H1 (cell line): ENCODE measurements at regions not wholly inside any gene's neighbourhood (a gene's known extent, or its start where the extent isn't known, plus 50 kb on each side); places are given as distances from the start of the nearest gene placed in this dataset.

ENCODE experiments used
- CTCF ChIA-PET: fragments of 300-600 bp; sonication (Branson Sonifier 250); formaldehyde crosslinking; loops from one replicate; lab custom pipeline; 2021; ENCODE audit not compliant: partially characterized antibody; lab: Charles Lee
- POLR2A ChIA-PET: fragments of 300-600 bp; sonication (Branson Sonifier 250); formaldehyde crosslinking; loops from one replicate; lab custom pipeline; 2021; ENCODE audit warnings: inconsistent platforms; ENCODE audit not compliant: partially characterized antibody; lab: Charles Lee
- DNase-seq, 2 experiments: peaks; one replicate each; pipeline versions ENCODE4 v3.0.0 to v3.0.0-alpha.2; 2010 to 2022; ENCODE audit warnings: low spot score in 2 of 2, low read depth in 1 of 2, mixed read lengths in 1 of 2
- FAIRE-seq: peaks from 2 replicates; lab custom pipeline; 2011; peaks lifted over from hg19 to GRCh38; lab: Jason Lieb, UNC
- H2AFZ ChIP-seq: 2 replicates; pipeline ENCODE4 v1.8.1; 2012; ENCODE audit warnings: low read length, inconsistent platforms
- H2AK5ac ChIP-seq: 2 replicates; pipeline ENCODE4 v1.6.1; 2013; ENCODE audit warnings: low read depth, low read length
- H2BK120ac ChIP-seq: replicated peaks from 2 replicates; pipeline ENCODE3; 2013; ENCODE audit warnings: low read depth, low read length, inconsistent platforms
- H2BK12ac ChIP-seq: 2 replicates; pipeline ENCODE4 v1.6.1; 2013; ENCODE audit warnings: low read depth, low read length
- H2BK15ac ChIP-seq: 2 replicates; pipeline ENCODE4 v1.6.1; 2013; ENCODE audit warnings: low read length
- H2BK20ac ChIP-seq: 2 replicates; pipeline ENCODE4 v1.6.1; 2013; ENCODE audit warnings: low read length
- H2BK5ac ChIP-seq: 2 replicates; pipeline ENCODE4 v1.6.1; 2013; ENCODE audit warnings: low read depth, low read length
- H3K14ac ChIP-seq: 2 replicates; pipeline ENCODE4 v1.6.1; 2013; ENCODE audit warnings: inconsistent platforms; ENCODE audit not compliant: insufficient read length
- H3K18ac ChIP-seq: 2 replicates; pipeline ENCODE4 v1.6.1; 2013; ENCODE audit warnings: low read length; ENCODE audit errors: extremely low read depth
- H3K23ac ChIP-seq: 2 replicates; pipeline ENCODE4 v1.6.1; 2013; ENCODE audit warnings: inconsistent platforms; ENCODE audit not compliant: insufficient read length
- H3K23me2 ChIP-seq: 2 replicates; pipeline ENCODE4 v1.6.1; 2013; ENCODE audit warnings: low read depth, low read length
- H3K27ac ChIP-seq: 2 replicates; pipeline ENCODE4 v1.6.1; 2011; ENCODE audit warnings: low read depth, low read length, inconsistent platforms
- H3K27me3 ChIP-seq, 4 experiments: replicated peaks in 1 of 4; 1 replicate in 1 of 4; 2 replicates in 3 of 4; pipeline versions ENCODE4 v1.6.1 to v1.8.1; 2011 to 2013; ENCODE audit warnings: low read length in 3 of 4, mild to moderate bottlenecking in 3 of 4, inconsistent platforms in 2 of 4, mixed read lengths in 2 of 4, moderate library complexity in 1 of 4; ENCODE audit not compliant: control insufficient read depth in 3 of 4, insufficient read depth in 3 of 4; ENCODE audit errors: extremely low read depth in 1 of 4
- H3K36me3 ChIP-seq, 4 experiments: 2 replicates each; pipeline versions ENCODE4 v1.6.1 to v1.8.1; 2011 to 2013; ENCODE audit warnings: mild to moderate bottlenecking in 4 of 4, low read length in 3 of 4, moderate library complexity in 2 of 4, control low read depth in 1 of 4, inconsistent platforms in 1 of 4; ENCODE audit not compliant: insufficient read depth in 4 of 4, control insufficient read depth in 2 of 4
- H3K4ac ChIP-seq: replicated peaks from 2 replicates; pipeline ENCODE3; 2013; ENCODE audit warnings: low read length, low read depth, mixed read lengths, inconsistent platforms; ENCODE audit not compliant: insufficient read length
- H3K4me1 ChIP-seq, 4 experiments: replicated peaks in 1 of 4; 1 replicate in 1 of 4; 2 replicates in 3 of 4; pipeline versions ENCODE4 v1.6.1 to v1.8.1; 2011 to 2013; ENCODE audit warnings: low read length in 3 of 4, inconsistent platforms in 2 of 4, mixed read lengths in 1 of 4; ENCODE audit not compliant: insufficient read depth in 4 of 4, control insufficient read depth in 3 of 4
- H3K4me2 ChIP-seq, 2 experiments: 2 replicates each; pipeline versions ENCODE4 v1.6.1 to v1.8.1; 2011 to 2013; ENCODE audit warnings: low read depth in 2 of 2, low read length in 2 of 2, control low read depth in 1 of 2, inconsistent platforms in 1 of 2, mild to moderate bottlenecking in 1 of 2; ENCODE audit not compliant: insufficient read depth in 1 of 2
- H3K4me3 ChIP-seq, 4 experiments: fragments of 200-600, 300-600 bp in 1 of 4; sonication (generic), shearing (Covaris generic), sonication (Bioruptor Twin) in 1 of 4; 2 replicates each; pipeline versions ENCODE4 v1.5.1 to v1.8.1; 2011 to 2016; ENCODE audit warnings: low read length in 4 of 4, low read depth in 3 of 4, control low read depth in 2 of 4, inconsistent platforms in 2 of 4, mild to moderate bottlenecking in 2 of 4, mixed read lengths in 1 of 4, moderate library complexity in 1 of 4; ENCODE audit not compliant: insufficient read depth in 2 of 4; ENCODE audit errors: extremely low read depth in 1 of 4
- H3K56ac ChIP-seq: replicated peaks from 2 replicates; pipeline ENCODE3; 2013; ENCODE audit warnings: low read depth, mild to moderate bottlenecking, mixed read lengths, low read length, inconsistent platforms; ENCODE audit not compliant: insufficient read length
- H3K79me1 ChIP-seq: 2 replicates; pipeline ENCODE4 v1.6.1; 2013; ENCODE audit warnings: low read depth, low read length, control low read depth
- H3K79me2 ChIP-seq, 2 experiments: 2 replicates each; pipeline versions ENCODE4 v1.6.1 to v1.8.1; 2012 to 2013; ENCODE audit warnings: low read length in 2 of 2, mild to moderate bottlenecking in 2 of 2, inconsistent platforms in 1 of 2; ENCODE audit not compliant: insufficient read depth in 2 of 2, control insufficient read depth in 1 of 2
- H3K9ac ChIP-seq, 4 experiments: replicated peaks in 1 of 4; 1 replicate in 1 of 4; 2 replicates in 3 of 4; pipeline versions ENCODE4 v1.6.1 to v1.8.1; 2011 to 2013; ENCODE audit warnings: low read depth in 3 of 4, low read length in 3 of 4, control low read depth in 2 of 4, mild to moderate bottlenecking in 2 of 4, moderate library complexity in 2 of 4, inconsistent platforms in 1 of 4; ENCODE audit errors: extremely low read depth in 1 of 4
- H3K9me3 ChIP-seq, 2 experiments: 2 replicates each; pipeline versions ENCODE4 v1.6.1 to v1.8.1; 2012 to 2013; ENCODE audit warnings: mild to moderate bottlenecking in 2 of 2, moderate library complexity in 2 of 2, control low read depth in 1 of 2, inconsistent platforms in 1 of 2, low read depth in 1 of 2, low read length in 1 of 2, mixed read lengths in 1 of 2; ENCODE audit not compliant: insufficient read depth in 2 of 2
- H4K20me1 ChIP-seq, 2 experiments: replicated peaks in 1 of 2; 2 replicates each; pipeline versions ENCODE3 to v1.8.1; 2011 to 2013; ENCODE audit warnings: inconsistent platforms in 2 of 2, low read length in 2 of 2, mild to moderate bottlenecking in 1 of 2; ENCODE audit not compliant: insufficient read depth in 2 of 2, control insufficient read depth in 1 of 2
- H4K5ac ChIP-seq: 2 replicates; pipeline ENCODE4 v1.6.1; 2013; ENCODE audit warnings: low read length, low read depth, mixed read lengths, inconsistent platforms; ENCODE audit not compliant: insufficient read length
- H4K8ac ChIP-seq: 2 replicates; pipeline ENCODE4 v1.8.0; 2013; ENCODE audit warnings: mild to moderate bottlenecking, moderate library complexity, low read length, inconsistent platforms; ENCODE audit not compliant: insufficient read depth; ENCODE audit errors: extremely low read depth
- H4K91ac ChIP-seq: replicated peaks from 2 replicates; pipeline ENCODE3; 2013; ENCODE audit warnings: low read length, mixed read lengths, inconsistent platforms; ENCODE audit not compliant: insufficient read length
- EGR1 ChIP-seq: IDR thresholded peaks from 2 replicates; pipeline ENCODE4 v1.6.1; 2011; ENCODE audit warnings: low read depth, low read length, borderline replicate concordance
- WGBS, 2 experiments: shearing (Covaris generic) in 1 of 2; methylation state at CpG; one replicate each; pipeline versions ENCODE4 v1.1.6 to v1.1.7; 2013 to 2015; ENCODE audit warnings: low lambda C conversion rate in 2 of 2, mixed read lengths in 2 of 2, inconsistent platforms in 1 of 2, low coverage in 1 of 2, missing lambda C conversion rate in 1 of 2; ENCODE audit not compliant: insufficient replicate concordance in 2 of 2, insufficient coverage in 1 of 2, insufficient read length in 1 of 2; ENCODE audit errors: extremely low coverage in 1 of 2, missing lambda C conversion rate in 1 of 2; 5-methylcytosine and 5-hydroxymethylcytosine counted together

GRCh38 chr19:29076963-29077362 is 136.0 kb downstream of the UQCRFS1 start:
- H3K36me3 ChIP-seq: no peaks in the 10 kb centered on the region; a peak in 1 of 8 replicates
- H3K4me1 ChIP-seq: peaks cover 0 to 6% (median 1%) of the 10 kb centered on the region in 4 experiments; a peak in 3 of 7 replicates
- H3K4me3 ChIP-seq: no peak overlapping the region
- ChIA-PET CTCF (interaction anchor here (0.5 to 3.1 kb wide), 12 partner anchors 8 to 951 kb away, joined by 3 to 14 read pairs (median 3); no protein-coding TSS in a partner anchor), POLR2A (no interaction called here)
- no peak overlapping the region for H4K5ac ChIP-seq
- no peak for DNase-seq
- no peak overlapping the region for H3K4ac ChIP-seq
- FAIRE-seq: no peak
- no peaks in the 10 kb centered on the region for H3K79me2 ChIP-seq
- peaks cover 3% of the 10 kb centered on the region; the same call in 1 of the 2 replicates for H3K23me2 ChIP-seq
- no peak overlapping the region for H2AFZ ChIP-seq
- H2BK120ac ChIP-seq: no peak overlapping the region
- H3K56ac ChIP-seq: no peak overlapping the region
- TF ChIP-seq EGR1: no peak
- H2BK12ac ChIP-seq: no peak overlapping the region
- peak overlapping the region; percentile 9 for H4K91ac ChIP-seq
- 0 out of 4 replicates have a peak, but pooled peaks cover 0 to 4% of the 10 kb centered on the region in 2 experiments for H3K9me3 ChIP-seq
- H3K23ac ChIP-seq: no peak overlapping the region
- H3K27ac ChIP-seq: no peak overlapping the region
- H2BK20ac ChIP-seq: no peak overlapping the region
- H3K27me3 ChIP-seq: no peaks in the 10 kb centered on the region
- H3K79me1 ChIP-seq: no peaks in the 10 kb centered on the region
- H3K18ac ChIP-seq: no peak overlapping the region
- no peak overlapping the region for H4K8ac ChIP-seq
- no peaks in the 10 kb centered on the region for H4K20me1 ChIP-seq
- H3K9ac ChIP-seq: no peak overlapping the region
- no peak overlapping the region for H2AK5ac ChIP-seq
- H3K14ac ChIP-seq: no peak overlapping the region
- H2BK5ac ChIP-seq: no peak overlapping the region
- WGBS, 2 experiments: 93% methylated on average over 4 of the region's 4 CpGs; no CpG with 5 or more reads in 1 of the 2 experiments
- no peak overlapping the region for H3K4me2 ChIP-seq
- no peak overlapping the region for H2BK15ac ChIP-seq
